ENCODE measurements at regions not wholly inside any gene's neighbourhood (a gene's known extent, or its start where the extent isn't known, plus 50 kb on each side); places are given as distances from the start of the nearest gene placed in this dataset.

- no peak overlapping the region for H3K4me3 ChIP-seq (ENCODE audit: low read length in 2 of 2)
- no peak overlapping the region for H3K27ac ChIP-seq (replicated peaks; ENCODE audit: low read length)
- H2AFZ ChIP-seq (ENCODE audit: low read length) = no peak overlapping the region
- no peak overlapping the region for H2BK15ac ChIP-seq (ENCODE audit: low read length)
- no peak overlapping the region for H3K18ac ChIP-seq (ENCODE audit: low read length)
- no peaks in the 10 kb centered on the region for H3K36me3 ChIP-seq (replicated peaks in 1 of 2; ENCODE audit: control insufficient read depth in 2 of 2, insufficient read depth in 2 of 2, low read length in 2 of 2)
- H2BK120ac ChIP-seq (ENCODE audit: low read depth, low read length) = no peak overlapping the region
- H2BK5ac ChIP-seq (ENCODE audit: low read length) = no peak overlapping the region
- H3K4ac ChIP-seq (ENCODE audit: low read length) = no peak overlapping the region
- H3K14ac ChIP-seq (ENCODE audit: low read length) = no peak overlapping the region
- no peak overlapping the region for H4K91ac ChIP-seq (ENCODE audit: low read depth, low read length, poor library complexity)
- H2AK5ac ChIP-seq (ENCODE audit: low read depth, low read length) = no peak overlapping the region
- H3K23ac ChIP-seq (ENCODE audit: low read depth, low read length, poor library complexity) = no peak overlapping the region
- H3K27me3 ChIP-seq (ENCODE audit: control insufficient read depth in 3 of 3, insufficient read depth in 3 of 3, low read depth in 1 of 3, low read length in 3 of 3) = no peaks in the 10 kb centered on the region
- no peaks in the 10 kb centered on the region for H3K4me1 ChIP-seq (ENCODE audit: control insufficient read depth in 2 of 2, insufficient read depth in 1 of 2, low read depth in 1 of 2, low read length in 2 of 2)
- DNase-seq (ENCODE audit: low spot score) = no peak
- no peak overlapping the region for H2BK12ac ChIP-seq (ENCODE audit: low read length)
- peaks cover 2 to 5% of the 10 kb centered on the region in 2 donors for H3K9me3 ChIP-seq (replicated peaks in 1 of 2; ENCODE audit: control insufficient read depth in 2 of 2, insufficient read depth in 1 of 2, low read depth in 1 of 2, low read length in 2 of 2)
- H4K8ac ChIP-seq (ENCODE audit: low read depth, low read length) = no peak overlapping the region
- no peak overlapping the region for H3K4me2 ChIP-seq (ENCODE audit: insufficient read depth, low read length, poor library complexity, severe bottlenecking)
- no peaks in the 10 kb centered on the region for H3K79me1 ChIP-seq (ENCODE audit: low read depth, low read length)
- H3K9ac ChIP-seq (ENCODE audit: low read depth, low read length, poor library complexity) = no peak overlapping the region
Observed at GRCh38 chr6:65900928-65901327, 193.9 kb upstream of the EYS start.

GRCh38 chr6:65896140-65896539 lies 189.1 kb upstream of the EYS start:
- H3K36me3 ChIP-seq (replicated peaks in 1 of 2; ENCODE audit: control insufficient read depth in 2 of 2, insufficient read depth in 2 of 2, low read length in 2 of 2) = no peaks in the 10 kb centered on the region
- H3K9me3 ChIP-seq (replicated peaks in 1 of 2; ENCODE audit: control insufficient read depth in 2 of 2, insufficient read depth in 1 of 2, low read depth in 1 of 2, low read length in 2 of 2) = peaks cover 2 to 9% of the 10 kb centered on the region in 2 donors
- no peak for DNase-seq (ENCODE audit: low spot score)
- H2BK5ac ChIP-seq (ENCODE audit: low read length) = no peak overlapping the region
- no peak overlapping the region for H3K4ac ChIP-seq (ENCODE audit: low read length)
- no peak overlapping the region for H3K23ac ChIP-seq (ENCODE audit: low read depth, low read length, poor library complexity)
- H2AFZ ChIP-seq (ENCODE audit: low read length) = no peak overlapping the region
- no peak overlapping the region for H2AK5ac ChIP-seq (ENCODE audit: low read depth, low read length)
- peak overlapping the region; percentile 34 for H3K9ac ChIP-seq (ENCODE audit: low read depth, low read length, poor library complexity)
- no peak overlapping the region for H3K27ac ChIP-seq (replicated peaks; ENCODE audit: low read length)
- H3K18ac ChIP-seq (ENCODE audit: low read length) = no peak overlapping the region
- no peak overlapping the region for H4K91ac ChIP-seq (ENCODE audit: low read depth, low read length, poor library complexity)
- H2BK12ac ChIP-seq (ENCODE audit: low read length) = no peak overlapping the region
- no peak overlapping the region for H3K4me3 ChIP-seq (ENCODE audit: low read length in 2 of 2)
- H4K8ac ChIP-seq (ENCODE audit: low read depth, low read length) = no peak overlapping the region
- no peaks in the 10 kb centered on the region for H3K4me1 ChIP-seq (ENCODE audit: control insufficient read depth in 2 of 2, insufficient read depth in 1 of 2, low read depth in 1 of 2, low read length in 2 of 2)
- WGBS, 2 donors (ENCODE audit: extremely low coverage in 2 of 2, insufficient read length in 2 of 2, insufficient replicate concordance in 1 of 2) = no CpG with 5 or more reads among the region's 1 CpG
- no peak overlapping the region for H2BK120ac ChIP-seq (ENCODE audit: low read depth, low read length)
- no peak overlapping the region for H2BK15ac ChIP-seq (ENCODE audit: low read length)
- H3K14ac ChIP-seq (ENCODE audit: low read length) = no peak overlapping the region
- H3K27me3 ChIP-seq (ENCODE audit: control insufficient read depth in 3 of 3, insufficient read depth in 3 of 3, low read depth in 1 of 3, low read length in 3 of 3) = no peaks in the 10 kb centered on the region
- H3K79me1 ChIP-seq (ENCODE audit: low read depth, low read length) = no peaks in the 10 kb centered on the region
- H3K4me2 ChIP-seq (ENCODE audit: insufficient read depth, low read length, poor library complexity, severe bottlenecking) = no peak overlapping the region

GRCh38 chr6:65876668-65877067 lies 169.6 kb upstream of the EYS start:
- Histone ChIP-seq H2BK120ac (ENCODE audit: low read depth, low read length) (no peak overlapping the region), H2AK5ac (ENCODE audit: low read depth, low read length) (no peak overlapping the region), H3K36me3 (replicated peaks in 1 of 2; ENCODE audit: control insufficient read depth in 2 of 2, insufficient read depth in 2 of 2, low read length in 2 of 2) (no peaks in the 10 kb centered on the region), H3K4me2 (ENCODE audit: insufficient read depth, low read length, poor library complexity, severe bottlenecking) (no peak overlapping the region), H3K79me1 (ENCODE audit: low read depth, low read length) (no peaks in the 10 kb centered on the region), H4K8ac (ENCODE audit: low read depth, low read length) (no peak overlapping the region), H3K27ac (replicated peaks; ENCODE audit: low read length) (no peak overlapping the region), H3K27me3 (ENCODE audit: control insufficient read depth in 3 of 3, insufficient read depth in 3 of 3, low read depth in 1 of 3, low read length in 3 of 3) (no peaks in the 10 kb centered on the region), H2BK15ac (ENCODE audit: low read length) (no peak overlapping the region), H3K9ac (ENCODE audit: low read depth, low read length, poor library complexity) (no peak overlapping the region), H3K4ac (ENCODE audit: low read length) (no peak overlapping the region), H3K9me3 (replicated peaks in 1 of 2; ENCODE audit: control insufficient read depth in 2 of 2, insufficient read depth in 1 of 2, low read depth in 1 of 2, low read length in 2 of 2) (no peaks in the 10 kb centered on the region), H3K4me1 (ENCODE audit: control insufficient read depth in 2 of 2, insufficient read depth in 1 of 2, low read depth in 1 of 2, low read length in 2 of 2) (no peaks in the 10 kb centered on the region), H3K23ac (ENCODE audit: low read depth, low read length, poor library complexity) (no peak overlapping the region), H3K4me3 (ENCODE audit: low read length in 2 of 2) (no peak overlapping the region), H2BK5ac (ENCODE audit: low read length) (no peak overlapping the region), H3K14ac (ENCODE audit: low read length) (no peak overlapping the region), H2AFZ (ENCODE audit: low read length) (no peak overlapping the region), H4K91ac (ENCODE audit: low read depth, low read length, poor library complexity) (no peak overlapping the region), H3K18ac (ENCODE audit: low read length) (no peak overlapping the region), H2BK12ac (ENCODE audit: low read length) (no peak overlapping the region)
- DNase-seq (ENCODE audit: low spot score) = no peak
- WGBS, 2 donors (ENCODE audit: extremely low coverage in 2 of 2, insufficient read length in 2 of 2, insufficient replicate concordance in 1 of 2) = no CpG with 5 or more reads among the region's 2 CpGs

GRCh38 chr6:65852369-65852852 lies 145.4 kb upstream of the EYS start:
- H2BK120ac ChIP-seq (ENCODE audit: low read depth, low read length) = no peak overlapping the region
- no peaks in the 10 kb centered on the region for H3K36me3 ChIP-seq (replicated peaks in 1 of 2; ENCODE audit: control insufficient read depth in 2 of 2, insufficient read depth in 2 of 2, low read length in 2 of 2)
- H3K23ac ChIP-seq (ENCODE audit: low read depth, low read length, poor library complexity) = no peak overlapping the region
- H3K18ac ChIP-seq (ENCODE audit: low read length) = no peak overlapping the region
- H3K9me3 ChIP-seq (replicated peaks in 1 of 2; ENCODE audit: control insufficient read depth in 2 of 2, insufficient read depth in 1 of 2, low read depth in 1 of 2, low read length in 2 of 2) = peaks cover 2 to 8% of the 10 kb centered on the region in 2 donors
- no peak overlapping the region for H4K91ac ChIP-seq (ENCODE audit: low read depth, low read length, poor library complexity)
- no peak overlapping the region for H3K4me3 ChIP-seq (ENCODE audit: low read length in 2 of 2)
- no peak overlapping the region for H3K14ac ChIP-seq (ENCODE audit: low read length)
- no peaks in the 10 kb centered on the region for H3K27me3 ChIP-seq (ENCODE audit: control insufficient read depth in 3 of 3, insufficient read depth in 3 of 3, low read depth in 1 of 3, low read length in 3 of 3)
- WGBS, 2 donors (ENCODE audit: extremely low coverage in 2 of 2, insufficient read length in 2 of 2, insufficient replicate concordance in 1 of 2) = no CpG with 5 or more reads among the region's 2 CpGs
- H2BK12ac ChIP-seq (ENCODE audit: low read length) = no peak overlapping the region
- H3K4ac ChIP-seq (ENCODE audit: low read length) = no peak overlapping the region
- H3K27ac ChIP-seq (replicated peaks; ENCODE audit: low read length) = no peak overlapping the region
- no peak overlapping the region for H3K4me2 ChIP-seq (ENCODE audit: insufficient read depth, low read length, poor library complexity, severe bottlenecking)
- no peak overlapping the region for H2BK15ac ChIP-seq (ENCODE audit: low read length)
- H3K4me1 ChIP-seq (ENCODE audit: control insufficient read depth in 2 of 2, insufficient read depth in 1 of 2, low read depth in 1 of 2, low read length in 2 of 2) = no peaks in the 10 kb centered on the region
- H2BK5ac ChIP-seq (ENCODE audit: low read length) = no peak overlapping the region
- DNase-seq (ENCODE audit: low spot score) = no peak
- H2AK5ac ChIP-seq (ENCODE audit: low read depth, low read length) = no peak overlapping the region
- H3K9ac ChIP-seq (ENCODE audit: low read depth, low read length, poor library complexity) = no peak overlapping the region
- H4K8ac ChIP-seq (ENCODE audit: low read depth, low read length) = no peak overlapping the region
- H2AFZ ChIP-seq (ENCODE audit: low read length) = no peak overlapping the region
- H3K79me1 ChIP-seq (ENCODE audit: low read depth, low read length) = no peaks in the 10 kb centered on the region

All from neuronal stem cell (in vitro differentiated cells).